ENCODE measurements at regions not wholly inside any gene's neighbourhood (a gene's known extent, or its start where the extent isn't known, plus 50 kb on each side); places are given as distances from the start of the nearest gene placed in this dataset.

DNA sequence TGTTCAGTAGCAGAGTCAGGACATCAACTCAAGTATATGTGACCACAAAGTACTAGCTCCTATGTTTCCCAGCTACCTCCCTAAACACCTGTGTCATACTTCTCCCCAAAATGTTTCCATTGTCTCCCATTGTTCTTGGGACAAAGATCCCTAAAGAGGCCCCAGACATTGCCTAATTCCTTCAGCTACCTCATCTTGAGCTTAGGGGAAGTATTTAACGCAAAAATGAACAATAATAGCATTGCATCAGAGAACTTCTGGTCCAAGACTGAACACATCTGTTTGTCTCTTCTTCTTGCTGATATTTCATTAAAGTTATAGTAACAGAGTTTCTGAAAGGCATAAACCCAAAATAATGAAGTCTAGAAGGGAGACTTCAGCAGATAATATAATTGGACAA, 430.8 kb downstream of the MTRR start:
- H3K36me3 Mint-ChIP-seq (ENCODE audit: low read depth) = no peaks in the 10 kb centered on the region
- intact Hi-C loops (cut with DNase I, micrococcal nuclease) = no loop called here
- H3K27ac Mint-ChIP-seq = no peak overlapping the region
- ATAC-seq (ENCODE audit: poor library complexity) = no peak
- Histone ChIP-seq H3K4me1 (ENCODE audit: insufficient read depth, low read length) (no peaks in the 10 kb centered on the region), H3K27ac (ENCODE audit: low read depth in 1 of 2, low read length in 2 of 2) (no peak overlapping the region), H3K4me3 (ENCODE audit: low read length) (no peak overlapping the region), H3K36me3 (ENCODE audit: insufficient read depth, low read length) (no peaks in the 10 kb centered on the region), H3K27me3 (ENCODE audit: control insufficient read depth in 1 of 2, insufficient read depth in 2 of 2, low read length in 2 of 2) (no peaks in the 10 kb centered on the region), H3K9me3 (ENCODE audit: control insufficient read depth in 1 of 2, insufficient read depth in 1 of 2, low read length in 2 of 2) (no peaks in the 10 kb centered on the region)
- DNase-seq = no peak
- H3K27me3 Mint-ChIP-seq = no peaks in the 10 kb centered on the region
- ChIA-PET POLR2A (no interaction called here), CTCF (no interaction called here)
- H3K4me3 Mint-ChIP-seq = no peak overlapping the region
- peaks cover 4% of the 10 kb centered on the region for H3K9me3 Mint-ChIP-seq
- TF ChIP-seq, protein P1, sequence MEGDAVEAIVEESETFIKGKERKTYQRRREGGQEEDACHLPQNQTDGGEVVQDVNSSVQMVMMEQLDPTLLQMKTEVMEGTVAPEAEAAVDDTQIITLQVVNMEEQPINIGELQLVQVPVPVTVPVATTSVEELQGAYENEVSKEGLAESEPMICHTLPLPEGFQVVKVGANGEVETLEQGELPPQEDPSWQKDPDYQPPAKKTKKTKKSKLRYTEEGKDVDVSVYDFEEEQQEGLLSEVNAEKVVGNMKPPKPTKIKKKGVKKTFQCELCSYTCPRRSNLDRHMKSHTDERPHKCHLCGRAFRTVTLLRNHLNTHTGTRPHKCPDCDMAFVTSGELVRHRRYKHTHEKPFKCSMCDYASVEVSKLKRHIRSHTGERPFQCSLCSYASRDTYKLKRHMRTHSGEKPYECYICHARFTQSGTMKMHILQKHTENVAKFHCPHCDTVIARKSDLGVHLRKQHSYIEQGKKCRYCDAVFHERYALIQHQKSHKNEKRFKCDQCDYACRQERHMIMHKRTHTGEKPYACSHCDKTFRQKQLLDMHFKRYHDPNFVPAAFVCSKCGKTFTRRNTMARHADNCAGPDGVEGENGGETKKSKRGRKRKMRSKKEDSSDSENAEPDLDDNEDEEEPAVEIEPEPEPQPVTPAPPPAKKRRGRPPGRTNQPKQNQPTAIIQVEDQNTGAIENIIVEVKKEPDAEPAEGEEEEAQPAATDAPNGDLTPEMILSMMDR (IDR thresholded peaks at IDR 0.05) = no peak
- no peaks in the 10 kb centered on the region for H3K4me1 Mint-ChIP-seq (ENCODE audit: low read depth)

DNA sequence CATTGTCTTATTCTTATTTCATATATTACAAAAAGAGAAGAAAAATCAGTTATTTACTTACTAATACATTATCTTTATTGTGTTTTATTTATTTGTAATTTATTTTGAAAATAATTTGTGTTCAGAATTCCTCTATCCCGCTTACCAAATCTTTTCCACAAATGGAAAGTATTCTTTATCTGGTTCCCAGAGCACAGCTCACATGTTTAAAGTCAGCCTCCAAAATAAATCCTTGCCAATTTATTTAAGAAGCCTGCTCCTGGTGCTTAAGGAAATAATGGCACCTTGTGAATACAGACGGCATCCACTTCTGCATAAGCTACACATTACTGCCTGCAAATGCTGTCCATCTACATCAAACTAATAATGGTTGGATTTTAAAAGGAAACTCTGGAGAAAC, 435.4 kb downstream of the MTRR start:
- no peaks in the 10 kb centered on the region for H3K36me3 ChIP-seq (ENCODE audit: insufficient read depth, low read length)
- H3K27ac ChIP-seq (ENCODE audit: low read depth in 1 of 2, low read length in 2 of 2) = no peak overlapping the region
- peaks cover 7 to 14% of the 10 kb centered on the region in 2 experiments for H3K9me3 ChIP-seq (ENCODE audit: control insufficient read depth in 1 of 2, insufficient read depth in 1 of 2, low read length in 2 of 2)
- no peak for ATAC-seq (ENCODE audit: poor library complexity)
- Mint-ChIP-seq H3K4me3 (no peak overlapping the region), H3K4me1 (ENCODE audit: low read depth) (no peaks in the 10 kb centered on the region), H3K27ac (no peak overlapping the region), H3K36me3 (ENCODE audit: low read depth) (no peaks in the 10 kb centered on the region), H3K9me3 (peaks cover 5% of the 10 kb centered on the region), H3K27me3 (no peaks in the 10 kb centered on the region)
- no peak overlapping the region for H3K4me3 ChIP-seq (ENCODE audit: low read length)
- ChIA-PET POLR2A (no interaction called here), CTCF (no interaction called here)
- intact Hi-C loops (cut with DNase I, micrococcal nuclease) = no loop called here
- TF ChIP-seq, protein P1 (IDR thresholded peaks at IDR 0.05) = no peak
- no peak for DNase-seq
- H3K4me1 ChIP-seq (ENCODE audit: insufficient read depth, low read length) = no peaks in the 10 kb centered on the region
- H3K27me3 ChIP-seq (ENCODE audit: control insufficient read depth in 1 of 2, insufficient read depth in 2 of 2, low read length in 2 of 2) = no peaks in the 10 kb centered on the region

DNA sequence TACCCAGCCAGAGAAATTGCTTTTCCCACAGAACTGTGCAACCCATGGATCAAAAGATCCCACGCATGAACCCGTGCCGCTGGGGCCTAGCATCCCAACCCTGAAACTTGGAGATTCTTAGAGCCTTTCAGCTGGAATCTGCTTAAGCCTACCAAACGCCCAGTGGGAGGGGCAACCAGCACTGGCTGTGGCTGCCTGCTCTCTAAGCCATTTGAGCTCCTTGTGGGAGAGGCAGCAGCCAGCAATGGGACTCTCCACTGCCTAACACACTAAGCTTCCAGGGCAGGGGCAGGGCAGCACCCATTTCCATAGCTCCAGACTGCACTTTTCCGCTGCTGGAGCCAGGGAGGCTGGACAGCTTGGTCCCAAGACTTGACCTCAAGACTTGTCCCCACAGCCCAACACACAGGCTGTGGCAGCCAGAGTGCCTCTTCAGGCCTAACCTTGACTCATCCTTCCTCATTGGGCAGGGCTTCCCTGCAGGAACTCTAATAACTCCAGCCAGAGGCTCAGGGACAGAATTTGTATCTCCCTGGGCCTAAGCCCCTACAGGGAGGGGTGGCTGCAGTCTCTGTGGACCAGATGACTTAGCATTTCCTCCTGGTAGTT, 437.4 kb downstream of the MTRR start:
- H3K27ac ChIP-seq (ENCODE audit: low read depth in 1 of 2, low read length in 2 of 2) = no peak overlapping the region
- ChIA-PET POLR2A (no interaction called here), CTCF (no interaction called here)
- ATAC-seq (ENCODE audit: poor library complexity) (no peak), DNase-seq (no peak)
- H3K9me3 ChIP-seq (ENCODE audit: control insufficient read depth in 1 of 2, insufficient read depth in 1 of 2, low read length in 2 of 2) = peaks cover 14 to 17% of the 10 kb centered on the region in 2 experiments
- Mint-ChIP-seq H3K9me3 (peaks cover 11% of the 10 kb centered on the region), H3K36me3 (ENCODE audit: low read depth) (no peaks in the 10 kb centered on the region), H3K27me3 (no peaks in the 10 kb centered on the region), H3K4me3 (no peak overlapping the region), H3K27ac (no peak overlapping the region), H3K4me1 (ENCODE audit: low read depth) (no peaks in the 10 kb centered on the region)
- no peaks in the 10 kb centered on the region for H3K36me3 ChIP-seq (ENCODE audit: insufficient read depth, low read length)
- intact Hi-C loops (cut with DNase I, micrococcal nuclease) = no loop called here
- H3K27me3 ChIP-seq (ENCODE audit: control insufficient read depth in 1 of 2, insufficient read depth in 2 of 2, low read length in 2 of 2) = no peaks in the 10 kb centered on the region
- TF ChIP-seq, protein P1 (IDR thresholded peaks at IDR 0.05) = no peak
- no peaks in the 10 kb centered on the region for H3K4me1 ChIP-seq (ENCODE audit: insufficient read depth, low read length)
- H3K4me3 ChIP-seq (ENCODE audit: low read length) = no peak overlapping the region
